HFFc6 (cell line): ENCODE measurements at regions not wholly inside any gene's neighbourhood (a gene's known extent, or its start where the extent isn't known, plus 50 kb on each side); places are given as distances from the start of the nearest gene placed in this dataset.

Experiments
- DNase-seq: peaks from one replicate; pipeline ENCODE4 v3.0.0-alpha.2; 2018
- H3K27ac Mint-ChIP-seq: 2 replicates; pipeline ENCODE4 v1.8.0; 2020; ENCODE audit warnings: mild to moderate bottlenecking, mixed read lengths
- H3K27me3 Mint-ChIP-seq: 2 replicates; pipeline ENCODE4 v1.8.0; 2021; ENCODE audit warnings: mild to moderate bottlenecking, moderate library complexity, mixed read lengths; ENCODE audit not compliant: insufficient read depth
- H3K36me3 Mint-ChIP-seq: 2 replicates; pipeline ENCODE4 v1.8.0; 2021; ENCODE audit warnings: low read depth, mixed read lengths
- H3K4me1 Mint-ChIP-seq: 2 replicates; pipeline ENCODE4 v1.8.0; 2020; ENCODE audit warnings: low read depth, mixed read lengths
- H3K4me3 Mint-ChIP-seq: 2 replicates; pipeline ENCODE4 v1.8.0; 2020; ENCODE audit warnings: mild to moderate bottlenecking, moderate library complexity, mixed read lengths
- H3K9me3 Mint-ChIP-seq: 2 replicates; pipeline ENCODE4 v1.8.0; 2020; ENCODE audit warnings: mild to moderate bottlenecking, mixed read lengths
- TF ChIP-seq, protein P1 (sequence below): fragments of 200-600 bp; sonication (generic); IDR thresholded peaks from 2 replicates; pipeline ENCODE4 v1.5.0; 2021; ENCODE audit warnings: antibody characterized with exemption, mild to moderate bottlenecking

- Mint-ChIP-seq H3K4me3 (peak overlapping the region; percentile 29; the same call in 1 of the 2 replicates), H3K27me3 (peaks cover 10% of the 10 kb centered on the region), H3K9me3 (no peaks in the 10 kb centered on the region), H3K4me1 (peaks cover 72% of the 10 kb centered on the region; the same call in 1 of the 2 replicates), H3K36me3 (peaks cover 8% of the 10 kb centered on the region; the same call in 1 of the 2 replicates), H3K27ac (peak overlapping the region; percentile 68; the same call in 1 of the 2 replicates)
- TF ChIP-seq, protein P1, sequence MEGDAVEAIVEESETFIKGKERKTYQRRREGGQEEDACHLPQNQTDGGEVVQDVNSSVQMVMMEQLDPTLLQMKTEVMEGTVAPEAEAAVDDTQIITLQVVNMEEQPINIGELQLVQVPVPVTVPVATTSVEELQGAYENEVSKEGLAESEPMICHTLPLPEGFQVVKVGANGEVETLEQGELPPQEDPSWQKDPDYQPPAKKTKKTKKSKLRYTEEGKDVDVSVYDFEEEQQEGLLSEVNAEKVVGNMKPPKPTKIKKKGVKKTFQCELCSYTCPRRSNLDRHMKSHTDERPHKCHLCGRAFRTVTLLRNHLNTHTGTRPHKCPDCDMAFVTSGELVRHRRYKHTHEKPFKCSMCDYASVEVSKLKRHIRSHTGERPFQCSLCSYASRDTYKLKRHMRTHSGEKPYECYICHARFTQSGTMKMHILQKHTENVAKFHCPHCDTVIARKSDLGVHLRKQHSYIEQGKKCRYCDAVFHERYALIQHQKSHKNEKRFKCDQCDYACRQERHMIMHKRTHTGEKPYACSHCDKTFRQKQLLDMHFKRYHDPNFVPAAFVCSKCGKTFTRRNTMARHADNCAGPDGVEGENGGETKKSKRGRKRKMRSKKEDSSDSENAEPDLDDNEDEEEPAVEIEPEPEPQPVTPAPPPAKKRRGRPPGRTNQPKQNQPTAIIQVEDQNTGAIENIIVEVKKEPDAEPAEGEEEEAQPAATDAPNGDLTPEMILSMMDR, result no peak
- DNase-seq, result no peak
These were observed 99.0 kb upstream of the LIMCH1 start for GRCh38 chr4:41438931-41439297.

GRCh38 chr4:41442810-41443209 is 95.1 kb upstream of the LIMCH1 start:
- peak overlapping the region; percentile 48; the same call in 1 of the 2 replicates for H3K27ac Mint-ChIP-seq
- no peaks in the 10 kb centered on the region for H3K36me3 Mint-ChIP-seq
- H3K27me3 Mint-ChIP-seq, result peaks cover 7% of the 10 kb centered on the region
- TF ChIP-seq, protein P1, result no peak
- no peaks in the 10 kb centered on the region for H3K9me3 Mint-ChIP-seq
- peak overlapping the region; percentile 68; the same call in 1 of the 2 replicates for H3K4me3 Mint-ChIP-seq
- peaks cover 78% of the 10 kb centered on the region; the same call in 1 of the 2 replicates for H3K4me1 Mint-ChIP-seq
- DNase-seq, result no peak

GRCh38 chr4:41443340-41444079 is 94.4 kb upstream of the LIMCH1 start:
- H3K9me3 Mint-ChIP-seq, result no peaks in the 10 kb centered on the region
- H3K36me3 Mint-ChIP-seq, result no peaks in the 10 kb centered on the region

DNA sequence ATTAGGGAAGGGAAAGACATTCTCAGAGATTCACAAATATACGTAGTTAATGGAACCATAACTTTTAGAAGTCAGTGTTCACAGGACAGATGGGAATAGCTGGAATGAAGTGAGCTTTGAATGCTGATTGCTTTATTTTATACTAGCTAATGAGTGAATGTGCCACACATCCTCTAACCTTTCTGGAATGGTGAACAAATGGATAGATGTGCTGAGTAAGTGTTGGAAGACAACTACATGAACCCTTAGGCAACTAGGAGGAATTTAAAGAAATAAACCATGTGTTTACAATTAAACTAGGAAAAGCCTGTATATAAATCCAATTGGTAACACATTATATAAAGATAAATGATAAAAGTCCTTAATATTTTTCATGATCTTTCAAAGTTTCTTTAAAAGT is 91.6 kb upstream of the LIMCH1 start:
- Mint-ChIP-seq H3K4me3 (peak overlapping the region; percentile 56; the same call in 1 of the 2 replicates), H3K27me3 (peaks cover 12% of the 10 kb centered on the region), H3K27ac (peak overlapping the region; percentile 53; the same call in 1 of the 2 replicates), H3K36me3 (no peaks in the 10 kb centered on the region; the same call in 1 of the 2 replicates), H3K4me1 (peaks cover 75% of the 10 kb centered on the region; the same call in 1 of the 2 replicates), H3K9me3 (no peaks in the 10 kb centered on the region)
- DNase-seq, result no peak
- TF ChIP-seq, protein P1, result no peak

More at GRCh38 chr4:41443340-41444079, 94.4 kb upstream of the LIMCH1 start:
- Mint-ChIP-seq H3K27me3 (peaks cover 7% of the 10 kb centered on the region), H3K4me3 (peak overlapping the region; percentile 68; the same call in 1 of the 2 replicates), H3K4me1 (peaks cover 79% of the 10 kb centered on the region; the same call in 1 of the 2 replicates), H3K27ac (peak overlapping the region; percentile 7; the same call in 1 of the 2 replicates)
- TF ChIP-seq, protein P1, result no peak
- no peak for DNase-seq

DNA sequence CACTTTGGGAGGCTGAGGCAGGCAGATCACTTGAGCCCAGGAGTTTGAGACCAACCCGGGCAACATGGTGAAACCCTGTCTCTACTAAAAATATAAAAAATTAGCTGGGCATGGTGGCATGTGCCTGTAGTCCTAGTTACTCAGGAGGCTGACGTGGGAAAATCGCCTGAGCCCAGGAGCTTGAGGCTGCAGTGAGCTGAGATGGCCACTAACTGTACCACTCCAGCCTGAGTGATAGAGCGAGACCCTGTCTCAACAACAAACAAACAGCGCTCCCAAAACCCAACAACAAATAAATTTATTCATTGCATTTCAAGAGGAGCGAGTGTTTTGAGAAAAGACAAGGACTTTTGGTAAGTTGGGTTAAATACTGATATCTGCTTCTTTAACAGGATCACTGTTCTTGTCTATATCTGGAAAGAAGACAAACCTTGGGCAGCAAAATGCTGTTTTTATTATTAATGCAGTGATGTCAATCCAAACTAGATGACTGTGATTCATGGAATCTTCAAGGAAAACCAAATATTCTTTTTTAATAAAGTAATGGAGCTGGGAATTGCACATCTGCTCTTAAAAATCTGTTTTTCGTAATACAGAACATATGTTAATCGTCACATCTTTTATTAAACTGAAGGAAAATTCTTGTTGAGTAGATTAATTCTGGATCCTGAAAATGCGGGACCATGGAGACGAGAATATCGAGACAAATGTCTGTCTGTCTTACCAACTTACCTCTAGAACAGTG is 90.8 kb upstream of the LIMCH1 start:
- Mint-ChIP-seq H3K9me3 (no peaks in the 10 kb centered on the region), H3K27me3 (peaks cover 15% of the 10 kb centered on the region), H3K27ac (peak overlapping the region; percentile 53; the same call in 1 of the 2 replicates), H3K4me3 (no peak overlapping the region; the same call in 1 of the 2 replicates), H3K4me1 (peaks cover 76% of the 10 kb centered on the region; the same call in 1 of the 2 replicates), H3K36me3 (no peaks in the 10 kb centered on the region; the same call in 1 of the 2 replicates)
- TF ChIP-seq, protein P1, result peak; percentile 29; the same call in 1 of the 2 replicates
- no peak for DNase-seq
